ENCODE measurements at regions not wholly inside any gene's neighbourhood (a gene's known extent, or its start where the extent isn't known, plus 50 kb on each side); places are given as distances from the start of the nearest gene placed in this dataset.

GRCh38 chr4:181078196-181078595 lies 1165.0 kb upstream of the TENM3 start:
- no peak for TF ChIP-seq CTCF (IDR thresholded peaks at IDR 0.05)
- TF ChIP-seq POLR2A (IDR thresholded peaks at IDR 0.05), result no peak

Measured in heart left ventricle (tissue), 13 donors.